GM19468 (cell line): ENCODE measurements at regions not wholly inside any gene's neighbourhood (a gene's known extent, or its start where the extent isn't known, plus 50 kb on each side); places are given as distances from the start of the nearest gene placed in this dataset.

Experiments used
- ATAC-seq: cut with Tn5 transposase; IDR thresholded peaks from one replicate; pipeline ENCODE4 v1.9.1; 2021; ENCODE audit warnings: mild to moderate bottlenecking, moderate library complexity, moderate number of reproducible peaks; ENCODE audit not compliant: unreplicated experiment; ENCODE audit errors: extremely low read depth

- no peak for ATAC-seq
These were observed 80.3 kb upstream of the NOCT start for GRCh38 chr4:138935135-138935807.

GRCh38 chr4:138927072-138927471 is 88.5 kb upstream of the NOCT start:
- ATAC-seq = no peak

GRCh38 chr4:138925495-138925894 is 90.1 kb upstream of the NOCT start:
- ATAC-seq = no peak

- peak; percentile 40 for ATAC-seq
These were observed 96.3 kb upstream of the NOCT start for GRCh38 chr4:138919094-138919936.

- no peak for ATAC-seq
These were observed 97.3 kb upstream of the NOCT start for GRCh38 chr4:138918169-138918869.

- ATAC-seq = no peak
These were observed 98.8 kb upstream of the NOCT start for GRCh38 chr4:138916763-138917162.

- ATAC-seq = no peak
These were observed 99.8 kb upstream of the NOCT start for GRCh38 chr4:138915756-138916155.

- ATAC-seq = no peak
These were observed 102.8 kb upstream of the NOCT start for GRCh38 chr4:138912704-138913340.

GRCh38 chr4:138911909-138912703 is 103.5 kb upstream of the NOCT start:
- no peak for ATAC-seq

- ATAC-seq = no peak
These were observed 104.7 kb upstream of the NOCT start for GRCh38 chr4:138910914-138911336.

GRCh38 chr4:138910195-138910913 is 105.2 kb upstream of the NOCT start:
- no peak for ATAC-seq

- ATAC-seq = no peak
These were observed 106.0 kb upstream of the NOCT start for GRCh38 chr4:138909587-138909986.

GRCh38 chr4:138908134-138908533 is 107.4 kb upstream of the NOCT start:
- ATAC-seq = no peak

- no peak for ATAC-seq
These were observed 108.4 kb upstream of the NOCT start for GRCh38 chr4:138907174-138907573.

- ATAC-seq = no peak
These were observed 110.8 kb upstream of the NOCT start for GRCh38 chr4:138904793-138905192.

- ATAC-seq = no peak
These were observed 112.4 kb upstream of the NOCT start for GRCh38 chr4:138903185-138903584.

- ATAC-seq = no peak
These were observed 112.9 kb upstream of the NOCT start for GRCh38 chr4:138902705-138903104.

- ATAC-seq = no peak
These were observed 114.4 kb upstream of the NOCT start for GRCh38 chr4:138901177-138901576.

GRCh38 chr4:138899999-138900398 is 115.6 kb upstream of the NOCT start:
- no peak for ATAC-seq
